WTC11 (cell line): ENCODE measurements at regions not wholly inside any gene's neighbourhood (a gene's known extent, or its start where the extent isn't known, plus 50 kb on each side); places are given as distances from the start of the nearest gene placed in this dataset.

ENCODE experiments used
- ATAC-seq: fragments of 200-7000 bp; cut with Tn5 transposase; 2 replicates; pipeline ENCODE4 v1.10.0; 2021; ENCODE audit warnings: mild to moderate bottlenecking, moderate library complexity
- CTCF ChIA-PET: fragments of 300-600 bp; sonication (Branson Sonifier 250); formaldehyde crosslinking; loops from one replicate; lab custom pipeline; 2021; ENCODE audit warnings: antibody characterized with exemption; lab: Charles Lee
- POLR2A ChIA-PET: fragments of 350-600 bp; sonication (Branson Sonifier 250); formaldehyde crosslinking; loops from one replicate; lab custom pipeline; 2021; ENCODE audit warnings: antibody characterized with exemption; lab: Charles Lee
- DNase-seq: peaks from one replicate; pipeline ENCODE4 v3.0.0; 2021; ENCODE audit warnings: low spot score
- H3K27ac Mint-ChIP-seq: 2 replicates; pipeline ENCODE4 v1.8.0; 2021; ENCODE audit warnings: mixed read lengths
- H3K27me3 Mint-ChIP-seq: 2 replicates; pipeline ENCODE4 v1.8.0; 2021; ENCODE audit warnings: low read depth, mild to moderate bottlenecking, moderate library complexity, mixed read lengths
- H3K36me3 Mint-ChIP-seq: 2 replicates; pipeline ENCODE4 v1.8.0; 2021; ENCODE audit warnings: mixed read lengths
- H3K4me1 Mint-ChIP-seq: 2 replicates; pipeline ENCODE4 v1.8.0; 2022; ENCODE audit warnings: mixed read lengths
- H3K4me3 Mint-ChIP-seq: 2 replicates; pipeline ENCODE4 v1.8.0; 2021; ENCODE audit warnings: mild to moderate bottlenecking, moderate library complexity, mixed read lengths
- H3K9me3 Mint-ChIP-seq: 2 replicates; pipeline ENCODE4 v1.8.0; 2021; ENCODE audit warnings: mixed read lengths
- AFF4 ChIP-seq: sonication (generic); formaldehyde crosslinking; IDR thresholded peaks from 2 replicates; pipeline ENCODE4 v1.8.1; 2023; ENCODE audit warnings: mild to moderate bottlenecking, missing genetic modification reagents, borderline replicate concordance
- AR ChIP-seq: fragments of 250-450 bp; sonication (Bioruptor Pico); IDR thresholded peaks from 2 replicates; pipeline ENCODE4 v1.9.0; 2021; ENCODE audit warnings: mild to moderate bottlenecking
- EMX1 ChIP-seq: fragments of 250-450 bp; sonication (Bioruptor Pico); IDR thresholded peaks from 2 replicates; pipeline ENCODE4 v1.8.0; 2021; ENCODE audit warnings: mild to moderate bottlenecking
- FOXP1 ChIP-seq: sonication (generic); formaldehyde crosslinking; IDR thresholded peaks from 2 replicates; pipeline ENCODE4 v1.8.0; 2022; ENCODE audit warnings: missing genetic modification reagents, mild to moderate bottlenecking, moderate library complexity, borderline replicate concordance
- GTF2I ChIP-seq: fragments of 250-450 bp; sonication (Bioruptor Pico); conservative IDR thresholded peaks from 2 replicates; pipeline ENCODE4 v1.4.0; 2021; ENCODE audit warnings: mild to moderate bottlenecking
- IRF1 ChIP-seq: sonication (generic); formaldehyde crosslinking; IDR thresholded peaks from 2 replicates; pipeline ENCODE4 v1.8.0; 2023; ENCODE audit warnings: missing genetic modification reagents
- MLX ChIP-seq: sonication (generic); formaldehyde crosslinking; IDR thresholded peaks from 2 replicates; pipeline ENCODE4 v1.8.1; 2023; ENCODE audit warnings: mild to moderate bottlenecking, missing genetic modification reagents, moderate library complexity
- NFE2L1 ChIP-seq: sonication (generic); formaldehyde crosslinking; IDR thresholded peaks from 2 replicates; pipeline ENCODE4 v1.8.1; 2023; ENCODE audit warnings: missing genetic modification reagents
- NR2C2 ChIP-seq: sonication (generic); formaldehyde crosslinking; IDR thresholded peaks from 2 replicates; pipeline ENCODE4 v1.8.0; 2022; ENCODE audit warnings: mild to moderate bottlenecking, missing genetic modification reagents
- PREB ChIP-seq: sonication (generic); formaldehyde crosslinking; IDR thresholded peaks from 2 replicates; pipeline ENCODE4 v1.8.1; 2022; ENCODE audit warnings: mild to moderate bottlenecking, missing genetic modification reagents, moderate library complexity, borderline replicate concordance
- SMAD3 ChIP-seq: sonication (generic); formaldehyde crosslinking; IDR thresholded peaks from 2 replicates; pipeline ENCODE4 v1.8.0; 2022; ENCODE audit warnings: missing genetic modification reagents, mild to moderate bottlenecking, borderline replicate concordance
- TEAD1 ChIP-seq: sonication (generic); formaldehyde crosslinking; IDR thresholded peaks from 2 replicates; pipeline ENCODE4 v1.8.0; 2022; ENCODE audit warnings: mild to moderate bottlenecking, missing genetic modification reagents
- TP53 ChIP-seq: sonication (generic); formaldehyde crosslinking; IDR thresholded peaks from 2 replicates; pipeline ENCODE4 v1.8.1; 2023; ENCODE audit warnings: mild to moderate bottlenecking, missing genetic modification reagents
- USF1 ChIP-seq: sonication (generic); formaldehyde crosslinking; IDR thresholded peaks from 2 replicates; pipeline ENCODE4 v1.8.0; 2022; ENCODE audit warnings: mild to moderate bottlenecking, missing genetic modification reagents
- ZBTB21 ChIP-seq: sonication (generic); formaldehyde crosslinking; IDR thresholded peaks from 2 replicates; pipeline ENCODE4 v1.8.1; 2023; ENCODE audit warnings: mild to moderate bottlenecking, missing genetic modification reagents, borderline replicate concordance
- ZNF138 ChIP-seq: sonication (generic); formaldehyde crosslinking; conservative IDR thresholded peaks from 2 replicates; pipeline ENCODE4 v1.8.1; 2022; ENCODE audit warnings: mild to moderate bottlenecking, moderate library complexity, missing genetic modification reagents
- ZNF263 ChIP-seq: sonication (generic); formaldehyde crosslinking; IDR thresholded peaks from 2 replicates; pipeline ENCODE4 v1.8.1; 2022; ENCODE audit warnings: low read depth, mild to moderate bottlenecking, moderate library complexity, missing genetic modification reagents
- ZNF425 ChIP-seq: fragments of 250-450 bp; sonication (Bioruptor Pico); conservative IDR thresholded peaks from 2 replicates; pipeline ENCODE4 v1.9.0; 2021; ENCODE audit warnings: mild to moderate bottlenecking
- ZNF512 ChIP-seq: sonication (generic); formaldehyde crosslinking; IDR thresholded peaks from 2 replicates; pipeline ENCODE4 v1.8.1; 2022; ENCODE audit warnings: missing genetic modification reagents, borderline replicate concordance

GRCh38 chr2:18384242-18384641 lies 176.2 kb downstream of the RDH14 start:
- TF ChIP-seq AR (CRISPR knock-in tag) (no peak), ZNF263 (CRISPR knock-in tag) (no peak), GTF2I (CRISPR knock-in tag) (no peak), EMX1 (CRISPR knock-in tag) (no peak), TP53 (CRISPR knock-in tag) (no peak), NR2C2 (no peak), SMAD3 (CRISPR knock-in tag) (no peak), ZNF138 (no peak), AFF4 (CRISPR knock-in tag) (no peak), NFE2L1 (CRISPR knock-in tag) (no peak), ZNF512 (no peak), ZBTB21 (CRISPR knock-in tag) (no peak), PREB (CRISPR knock-in tag) (no peak), USF1 (CRISPR knock-in tag) (no peak)
- Mint-ChIP-seq H3K4me1 (no peaks in the 10 kb centered on the region), H3K27ac (no peak overlapping the region), H3K36me3 (no peaks in the 10 kb centered on the region), H3K4me3 (no peak overlapping the region), H3K9me3 (no peaks in the 10 kb centered on the region), H3K27me3 (no peaks in the 10 kb centered on the region)
- CTCF ChIA-PET, result no interaction called here
- POLR2A ChIA-PET, result no interaction called here
- ATAC-seq (no peak), DNase-seq (no peak)

- DNase-seq (no peak), ATAC-seq (no peak)
- Mint-ChIP-seq H3K9me3 (no peaks in the 10 kb centered on the region), H3K4me3 (no peak overlapping the region), H3K27ac (no peak overlapping the region), H3K36me3 (no peaks in the 10 kb centered on the region), H3K4me1 (no peaks in the 10 kb centered on the region), H3K27me3 (no peaks in the 10 kb centered on the region)
- ChIA-PET POLR2A (no interaction called here), CTCF (interaction anchor here (2.2 kb wide), 1 partner anchor 203 kb away, joined by 5 read pairs; no protein-coding TSS in a partner anchor)
- no peak for TF ChIP-seq IRF1 (CRISPR knock-in tag)
- no peak for TF ChIP-seq ZNF425 (CRISPR knock-in tag)
- no peak for TF ChIP-seq FOXP1 (CRISPR knock-in tag)
- TF ChIP-seq TEAD1, result no peak
- no peak for TF ChIP-seq MLX
Observed at GRCh38 chr2:18381386-18381785, 179.1 kb downstream of the RDH14 start.
